ENCODE measurements at regions not wholly inside any gene's neighbourhood (a gene's known extent, or its start where the extent isn't known, plus 50 kb on each side); places are given as distances from the start of the nearest gene placed in this dataset.

DNA sequence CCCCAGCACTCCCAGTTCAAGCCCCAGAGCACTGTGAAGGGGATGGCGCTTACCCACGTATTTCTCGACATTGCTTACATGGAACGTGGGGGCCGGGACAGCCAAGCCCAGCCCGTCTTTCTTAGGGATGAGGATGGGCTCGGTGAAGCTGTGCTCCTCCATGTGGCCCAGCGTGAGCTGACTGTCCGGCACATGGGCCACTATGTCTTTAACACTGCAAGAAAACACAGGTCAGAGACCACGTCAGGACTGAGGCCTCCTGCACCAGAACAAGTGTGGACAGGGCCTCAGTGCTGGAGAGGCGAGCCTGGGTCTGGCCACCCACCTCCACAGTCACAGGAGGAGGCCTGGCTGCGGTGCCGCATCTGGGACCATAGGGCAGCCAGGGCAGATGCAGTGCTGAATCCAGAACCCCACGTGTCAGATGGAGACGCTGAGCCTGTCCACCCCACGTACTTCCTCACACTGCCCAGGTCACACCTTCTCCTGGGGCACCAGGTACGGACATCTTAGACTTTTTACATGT lies 125.2 kb downstream of the TUBA3C start:
- TF ChIP-seq, protein P1, sequence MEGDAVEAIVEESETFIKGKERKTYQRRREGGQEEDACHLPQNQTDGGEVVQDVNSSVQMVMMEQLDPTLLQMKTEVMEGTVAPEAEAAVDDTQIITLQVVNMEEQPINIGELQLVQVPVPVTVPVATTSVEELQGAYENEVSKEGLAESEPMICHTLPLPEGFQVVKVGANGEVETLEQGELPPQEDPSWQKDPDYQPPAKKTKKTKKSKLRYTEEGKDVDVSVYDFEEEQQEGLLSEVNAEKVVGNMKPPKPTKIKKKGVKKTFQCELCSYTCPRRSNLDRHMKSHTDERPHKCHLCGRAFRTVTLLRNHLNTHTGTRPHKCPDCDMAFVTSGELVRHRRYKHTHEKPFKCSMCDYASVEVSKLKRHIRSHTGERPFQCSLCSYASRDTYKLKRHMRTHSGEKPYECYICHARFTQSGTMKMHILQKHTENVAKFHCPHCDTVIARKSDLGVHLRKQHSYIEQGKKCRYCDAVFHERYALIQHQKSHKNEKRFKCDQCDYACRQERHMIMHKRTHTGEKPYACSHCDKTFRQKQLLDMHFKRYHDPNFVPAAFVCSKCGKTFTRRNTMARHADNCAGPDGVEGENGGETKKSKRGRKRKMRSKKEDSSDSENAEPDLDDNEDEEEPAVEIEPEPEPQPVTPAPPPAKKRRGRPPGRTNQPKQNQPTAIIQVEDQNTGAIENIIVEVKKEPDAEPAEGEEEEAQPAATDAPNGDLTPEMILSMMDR (IDR thresholded peaks at IDR 0.05; ENCODE audit: borderline replicate concordance, extremely low read depth, insufficient read depth): no peak
- Histone ChIP-seq H3K9me3 (ENCODE audit: control insufficient read depth in 2 of 3, insufficient read depth in 1 of 3, low read length in 3 of 3) (peaks cover 0 to 2% (median 0%) of the 10 kb centered on the region in 3 donors), H3K36me3 (ENCODE audit: control insufficient read depth in 2 of 3, insufficient read depth in 3 of 3, low read length in 3 of 3) (no peaks in the 10 kb centered on the region), H3K4me3 (ENCODE audit: low read length in 3 of 3) (no peak overlapping the region), H3K27me3 (ENCODE audit: control insufficient read depth, insufficient read depth, low read length) (no peaks in the 10 kb centered on the region), H3K27ac (ENCODE audit: low read depth in 2 of 2, low read length in 2 of 2) (no peak overlapping the region), H3K4me1 (ENCODE audit: control insufficient read depth in 2 of 3, insufficient read depth in 2 of 3, low read depth in 1 of 3, low read length in 3 of 3) (no peaks in the 10 kb centered on the region), H3K9ac (ENCODE audit: low read length in 3 of 3) (no peak overlapping the region)
- intact Hi-C loops (cut with DNase I): no loop called here
- FAIRE-seq (no peak), DNase-seq (no peak)

GRCh38 chr13:19055611-19056010 lies 126.0 kb downstream of the TUBA3C start:
- H3K27ac ChIP-seq (ENCODE audit: low read depth in 2 of 2, low read length in 2 of 2): no peak overlapping the region
- DNase-seq (no peak), FAIRE-seq (no peak)
- H3K4me1 ChIP-seq (ENCODE audit: control insufficient read depth in 2 of 3, insufficient read depth in 2 of 3, low read depth in 1 of 3, low read length in 3 of 3): no peaks in the 10 kb centered on the region
- no peak overlapping the region for H3K4me3 ChIP-seq (ENCODE audit: low read length in 3 of 3)
- intact Hi-C loops (cut with DNase I): no loop called here
- peaks cover 0 to 2% (median 0%) of the 10 kb centered on the region in 3 donors for H3K9me3 ChIP-seq (ENCODE audit: control insufficient read depth in 2 of 3, insufficient read depth in 1 of 3, low read length in 3 of 3)
- H3K36me3 ChIP-seq (ENCODE audit: control insufficient read depth in 2 of 3, insufficient read depth in 3 of 3, low read length in 3 of 3): no peaks in the 10 kb centered on the region
- H3K27me3 ChIP-seq (ENCODE audit: control insufficient read depth, insufficient read depth, low read length): no peaks in the 10 kb centered on the region
- TF ChIP-seq, protein P1 (IDR thresholded peaks at IDR 0.05; ENCODE audit: borderline replicate concordance, extremely low read depth, insufficient read depth): no peak
- no peak overlapping the region for H3K9ac ChIP-seq (ENCODE audit: low read length in 3 of 3)

DNA sequence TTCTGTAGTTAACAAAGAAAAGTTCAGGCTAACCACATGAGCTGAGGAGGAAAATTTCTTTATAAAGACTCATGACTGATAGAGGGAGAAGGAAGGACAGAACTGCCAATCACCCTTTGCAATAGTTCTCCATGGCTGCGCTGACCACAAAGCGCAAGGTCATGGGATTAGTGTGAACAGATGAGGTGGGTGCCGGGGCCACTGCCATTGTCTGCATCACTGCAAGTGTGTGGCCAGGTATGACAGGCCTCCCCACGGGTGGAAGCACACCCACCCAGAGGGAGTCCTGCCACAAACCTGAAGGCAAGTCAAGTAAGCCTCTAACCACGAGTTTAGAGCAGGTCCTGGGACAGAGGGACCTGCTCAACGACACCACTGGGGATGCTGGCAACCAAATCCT lies 128.1 kb downstream of the TUBA3C start:
- Histone ChIP-seq H3K9ac (ENCODE audit: low read length in 3 of 3) (no peak overlapping the region), H3K27me3 (ENCODE audit: control insufficient read depth, insufficient read depth, low read length) (no peaks in the 10 kb centered on the region), H3K27ac (ENCODE audit: low read depth in 2 of 2, low read length in 2 of 2) (no peak overlapping the region), H3K9me3 (ENCODE audit: control insufficient read depth in 2 of 3, insufficient read depth in 1 of 3, low read length in 3 of 3) (peaks cover 0 to 2% (median 0%) of the 10 kb centered on the region in 3 donors), H3K4me1 (ENCODE audit: control insufficient read depth in 2 of 3, insufficient read depth in 2 of 3, low read depth in 1 of 3, low read length in 3 of 3) (no peaks in the 10 kb centered on the region), H3K36me3 (ENCODE audit: control insufficient read depth in 2 of 3, insufficient read depth in 3 of 3, low read length in 3 of 3) (no peaks in the 10 kb centered on the region), H3K4me3 (ENCODE audit: low read length in 3 of 3) (no peak overlapping the region)
- FAIRE-seq: no peak
- no peak for DNase-seq
- intact Hi-C loops (cut with DNase I): no loop called here
- TF ChIP-seq, protein P1 (IDR thresholded peaks at IDR 0.05; ENCODE audit: borderline replicate concordance, extremely low read depth, insufficient read depth): no peak

GRCh38 chr13:19052931-19053330 lies 128.7 kb downstream of the TUBA3C start:
- H3K27me3 ChIP-seq (ENCODE audit: control insufficient read depth, insufficient read depth, low read length): no peaks in the 10 kb centered on the region
- DNase-seq (no peak), FAIRE-seq (no peak)
- H3K4me3 ChIP-seq (ENCODE audit: low read length in 3 of 3): no peak overlapping the region
- H3K4me1 ChIP-seq (ENCODE audit: control insufficient read depth in 2 of 3, insufficient read depth in 2 of 3, low read depth in 1 of 3, low read length in 3 of 3): no peaks in the 10 kb centered on the region
- TF ChIP-seq, protein P1 (IDR thresholded peaks at IDR 0.05; ENCODE audit: borderline replicate concordance, extremely low read depth, insufficient read depth): no peak
- H3K27ac ChIP-seq (ENCODE audit: low read depth in 2 of 2, low read length in 2 of 2): no peak overlapping the region
- intact Hi-C loops (cut with DNase I): no loop called here
- no peak overlapping the region for H3K9ac ChIP-seq (ENCODE audit: low read length in 3 of 3)
- no peaks in the 10 kb centered on the region for H3K36me3 ChIP-seq (ENCODE audit: control insufficient read depth in 2 of 3, insufficient read depth in 3 of 3, low read length in 3 of 3)
- peaks cover 0 to 2% (median 0%) of the 10 kb centered on the region in 3 donors for H3K9me3 ChIP-seq (ENCODE audit: control insufficient read depth in 2 of 3, insufficient read depth in 1 of 3, low read length in 3 of 3)
